HFF-Myc (cell line): ENCODE measurements at regions not wholly inside any gene's neighbourhood (a gene's known extent, or its start where the extent isn't known, plus 50 kb on each side); places are given as distances from the start of the nearest gene placed in this dataset.
A peak's percentile ranks its signal among the peaks of the same experiment; 100 is the strongest.
"Not testable (repeated sequence)": the region's sequence is repeated elsewhere in the genome, so short reads cannot be mapped to it uniquely, and the experiment has no call there.

Experiments
- DNase-seq: peaks from one replicate; pipeline ENCODE4 v3.0.0-alpha.2; 2011; ENCODE audit warnings: low read depth; ENCODE audit errors: extremely low read depth
- H3K4me3 ChIP-seq: replicated peaks from 2 replicates; pipeline ENCODE4 v1.5.1; 2011; ENCODE audit warnings: low read depth, mild to moderate bottlenecking, control low read depth, low read length
- CTCF ChIP-seq: IDR thresholded peaks from 2 replicates; pipeline ENCODE4 v1.5.1; 2012; ENCODE audit warnings: mild to moderate bottlenecking, low read depth, low read length, control low read depth; ENCODE audit errors: missing control alignments

- H3K4me3 ChIP-seq, DNase-seq: not testable (repeated sequence)
Measured at GRCh38 chr17:15802917-15803316, 70.8 kb downstream of the TBC1D26 start.

- DNase-seq, H3K4me3 ChIP-seq: not testable (repeated sequence)
Measured at GRCh38 chr17:15806825-15807224, 74.7 kb downstream of the TBC1D26 start.

- H3K4me3 ChIP-seq = not testable (repeated sequence)
Measured at GRCh38 chr17:15813388-15813787, 81.3 kb downstream of the TBC1D26 start.

GRCh38 chr17:15814003-15814402 lies 81.9 kb downstream of the TBC1D26 start:
- H3K4me3 ChIP-seq, DNase-seq: not testable (repeated sequence)

More at GRCh38 chr17:15813388-15813787, 81.3 kb downstream of the TBC1D26 start:
- not testable (repeated sequence) for DNase-seq

GRCh38 chr17:15817861-15818260 lies 85.8 kb downstream of the TBC1D26 start:
- H3K4me3 ChIP-seq, DNase-seq: not testable (repeated sequence)

GRCh38 chr17:15822280-15822679 lies 90.2 kb downstream of the TBC1D26 start:
- not testable (repeated sequence) for H3K4me3 ChIP-seq, DNase-seq

GRCh38 chr17:15828727-15829314 lies 96.7 kb downstream of the TBC1D26 start:
- not testable (repeated sequence) for H3K4me3 ChIP-seq
- TF ChIP-seq CTCF = peak; percentile 72
- DNase-seq = peak; percentile 46

- not testable (repeated sequence) for H3K4me3 ChIP-seq, DNase-seq
Measured at GRCh38 chr17:15830221-15830620, 98.1 kb downstream of the TBC1D26 start.

GRCh38 chr17:15831182-15831581 lies 99.1 kb downstream of the TBC1D26 start:
- not testable (repeated sequence) for H3K4me3 ChIP-seq
- DNase-seq = peak; percentile 27

- DNase-seq, H3K4me3 ChIP-seq: not testable (repeated sequence)
Measured at GRCh38 chr17:15832921-15833480, 100.9 kb downstream of the TBC1D26 start.

GRCh38 chr17:15833890-15834289 lies 101.8 kb downstream of the TBC1D26 start:
- DNase-seq, H3K4me3 ChIP-seq: not testable (repeated sequence)

GRCh38 chr17:15835481-15835880 lies 103.4 kb downstream of the TBC1D26 start:
- DNase-seq, H3K4me3 ChIP-seq: not testable (repeated sequence)

GRCh38 chr17:15836249-15836982 lies 104.3 kb downstream of the TBC1D26 start:
- DNase-seq, H3K4me3 ChIP-seq: not testable (repeated sequence)

- DNase-seq, H3K4me3 ChIP-seq: not testable (repeated sequence)
Measured at GRCh38 chr17:15836991-15837390, 104.9 kb downstream of the TBC1D26 start.

GRCh38 chr17:15847447-15848229 lies 97.3 kb upstream of the ADORA2B start:
- DNase-seq = not testable (repeated sequence)

More at GRCh38 chr17:15847447-15848229, 97.3 kb upstream of the ADORA2B start:
- H3K4me3 ChIP-seq = not testable (repeated sequence)
